Mesothelial cell of epicardium (in vitro differentiated cells): ENCODE measurements at regions not wholly inside any gene's neighbourhood (a gene's known extent, or its start where the extent isn't known, plus 50 kb on each side); places are given as distances from the start of the nearest gene placed in this dataset.

Experiments
- DNase-seq, 2 experiments: peaks; one replicate each; pipeline ENCODE4 v3.0.0; 2021; ENCODE audit warnings: low spot score in 2 of 2; ENCODE audit not compliant: unreplicated experiment in 2 of 2
- H3K27ac Mint-ChIP-seq: 2 replicates; pipeline ENCODE4 v1.8.0; 2021; ENCODE audit warnings: mixed read lengths
- H3K27me3 Mint-ChIP-seq: 2 replicates; pipeline ENCODE4 v1.8.0; 2021; ENCODE audit warnings: low read depth, mixed read lengths
- H3K36me3 Mint-ChIP-seq: 2 replicates; pipeline ENCODE4 v1.8.0; 2021; ENCODE audit warnings: mixed read lengths
- H3K4me1 Mint-ChIP-seq: 2 replicates; pipeline ENCODE4 v1.8.0; 2021; ENCODE audit warnings: mixed read lengths
- H3K4me3 Mint-ChIP-seq: 2 replicates; pipeline ENCODE4 v1.8.0; 2021; ENCODE audit warnings: mild to moderate bottlenecking, moderate library complexity, mixed read lengths
- H3K9me3 Mint-ChIP-seq: 2 replicates; pipeline ENCODE4 v1.8.0; 2021; ENCODE audit warnings: mixed read lengths
- CTCF ChIP-seq: fragments of 200-600 bp; sonication (generic); IDR thresholded peaks from one replicate; pipeline ENCODE4 v1.5.0; 2021; ENCODE audit warnings: antibody characterized with exemption; ENCODE audit not compliant: unreplicated experiment

- Mint-ChIP-seq H3K27me3 (no peaks in the 10 kb centered on the region), H3K9me3 (peaks cover 11% of the 10 kb centered on the region), H3K4me3 (no peak overlapping the region), H3K27ac (no peak overlapping the region), H3K4me1 (no peaks in the 10 kb centered on the region), H3K36me3 (no peaks in the 10 kb centered on the region)
- DNase-seq = no peak
- no peak for TF ChIP-seq CTCF
These were observed 54.7 kb downstream of the MYEOV start for GRCh38 chr11:69348414-69349235.

GRCh38 chr11:69350040-69350439 is 56.1 kb downstream of the MYEOV start:
- no peaks in the 10 kb centered on the region for H3K4me1 Mint-ChIP-seq
- no peaks in the 10 kb centered on the region for H3K36me3 Mint-ChIP-seq
- DNase-seq = no peak
- no peaks in the 10 kb centered on the region for H3K27me3 Mint-ChIP-seq
- peaks cover 11% of the 10 kb centered on the region for H3K9me3 Mint-ChIP-seq
- no peak for TF ChIP-seq CTCF
- H3K27ac Mint-ChIP-seq = no peak overlapping the region
- no peak overlapping the region for H3K4me3 Mint-ChIP-seq

GRCh38 chr11:69350596-69350995 is 56.6 kb downstream of the MYEOV start:
- no peaks in the 10 kb centered on the region for H3K36me3 Mint-ChIP-seq
- H3K27me3 Mint-ChIP-seq = no peaks in the 10 kb centered on the region
- no peak for TF ChIP-seq CTCF
- peaks cover 11% of the 10 kb centered on the region for H3K9me3 Mint-ChIP-seq
- H3K27ac Mint-ChIP-seq = no peak overlapping the region
- H3K4me1 Mint-ChIP-seq = no peaks in the 10 kb centered on the region
- H3K4me3 Mint-ChIP-seq = no peak overlapping the region
- DNase-seq = no peak

- peaks cover 11% of the 10 kb centered on the region for H3K9me3 Mint-ChIP-seq
- no peaks in the 10 kb centered on the region for H3K27me3 Mint-ChIP-seq
- no peak for TF ChIP-seq CTCF
- H3K4me1 Mint-ChIP-seq = no peaks in the 10 kb centered on the region
- no peak overlapping the region for H3K4me3 Mint-ChIP-seq
- no peak overlapping the region for H3K27ac Mint-ChIP-seq
- DNase-seq = no peak
- no peaks in the 10 kb centered on the region for H3K36me3 Mint-ChIP-seq
These were observed 57.5 kb downstream of the MYEOV start for GRCh38 chr11:69351460-69351859.

- no peaks in the 10 kb centered on the region for H3K4me1 Mint-ChIP-seq
- H3K27me3 Mint-ChIP-seq = no peaks in the 10 kb centered on the region
- no peak for TF ChIP-seq CTCF
- H3K4me3 Mint-ChIP-seq = no peak overlapping the region
- no peaks in the 10 kb centered on the region for H3K36me3 Mint-ChIP-seq
- H3K27ac Mint-ChIP-seq = no peak overlapping the region
- peaks cover 11% of the 10 kb centered on the region for H3K9me3 Mint-ChIP-seq
- no peak for DNase-seq
These were observed 58.2 kb downstream of the MYEOV start for GRCh38 chr11:69352166-69352565.
